Right atrium auricular region (tissue), 2 donors: ENCODE measurements at regions not wholly inside any gene's neighbourhood (a gene's known extent, or its start where the extent isn't known, plus 50 kb on each side); places are given as distances from the start of the nearest gene placed in this dataset.

Experiments
- DNase-seq: peaks from one replicate; pipeline ENCODE4 v3.0.0-alpha.2; 2019; ENCODE audit warnings: low spot score
- H3K27ac ChIP-seq, 2 donors: fragments of 200-600 bp; sonication (generic); 1 replicate in 1 of 2; 2 replicates in 1 of 2; pipeline ENCODE4 v1.5.1; 2016 to 2019
- H3K27me3 ChIP-seq, 2 donors: fragments of 200-600 bp; sonication (generic); one replicate each; pipeline versions ENCODE4 v1.5.1 to v1.6.0; 2017 to 2019
- H3K36me3 ChIP-seq: fragments of 200-600 bp; sonication (generic); one replicate; pipeline ENCODE4 v1.5.1; 2016
- H3K4me1 ChIP-seq, 2 donors: fragments of 200-600 bp; sonication (generic); one replicate each; pipeline versions ENCODE4 v1.5.1 to v1.6.0; 2017 to 2019
- H3K4me3 ChIP-seq, 2 donors: fragments of 200-600 bp; sonication (generic); 1 replicate in 1 of 2; 2 replicates in 1 of 2; pipeline ENCODE4 v1.5.1; 2017 to 2019; ENCODE audit warnings: mild to moderate bottlenecking in 1 of 2, moderate library complexity in 1 of 2
- H3K9me3 ChIP-seq, 2 donors: fragments of 200-600 bp; sonication (generic); one replicate each; pipeline ENCODE4 v1.5.1; 2019
- CTCF ChIP-seq, 2 donors: fragments of 200-600 bp; sonication (generic); IDR thresholded peaks; one replicate each; pipeline ENCODE4 v1.5.1; 2019; ENCODE audit warnings: antibody characterized with exemption in 2 of 2

GRCh38 chr15:69556344-69556743 is 103.7 kb downstream of the RPLP1 start:
- H3K27me3 ChIP-seq = no peaks in the 10 kb centered on the region
- no peak overlapping the region for H3K27ac ChIP-seq
- H3K4me1 ChIP-seq = no peaks in the 10 kb centered on the region
- H3K9me3 ChIP-seq = peaks cover 0 to 11% of the 10 kb centered on the region in 2 donors
- TF ChIP-seq CTCF (IDR thresholded peaks at IDR 0.05) = no peak
- H3K36me3 ChIP-seq = no peaks in the 10 kb centered on the region
- DNase-seq = no peak
- no peak overlapping the region for H3K4me3 ChIP-seq

GRCh38 chr15:69557020-69557706 is 104.5 kb downstream of the RPLP1 start:
- Histone ChIP-seq H3K36me3 (no peaks in the 10 kb centered on the region), H3K4me3 (no peak overlapping the region), H3K27ac (no peak overlapping the region), H3K9me3 (peaks cover 0 to 3% of the 10 kb centered on the region in 2 donors), H3K27me3 (no peaks in the 10 kb centered on the region), H3K4me1 (no peaks in the 10 kb centered on the region)
- TF ChIP-seq CTCF (IDR thresholded peaks at IDR 0.05) = no peak
- no peak for DNase-seq

GRCh38 chr15:69557707-69558409 is 105.2 kb downstream of the RPLP1 start:
- Histone ChIP-seq H3K9me3 (no peaks in the 10 kb centered on the region), H3K4me3 (no peak overlapping the region), H3K27ac (no peak overlapping the region), H3K36me3 (no peaks in the 10 kb centered on the region), H3K4me1 (no peaks in the 10 kb centered on the region), H3K27me3 (no peaks in the 10 kb centered on the region)
- DNase-seq = no peak
- no peak for TF ChIP-seq CTCF (IDR thresholded peaks at IDR 0.05)

- Histone ChIP-seq H3K4me3 (no peak overlapping the region), H3K36me3 (no peaks in the 10 kb centered on the region), H3K4me1 (no peaks in the 10 kb centered on the region), H3K27ac (no peak overlapping the region), H3K9me3 (no peaks in the 10 kb centered on the region), H3K27me3 (no peaks in the 10 kb centered on the region)
- DNase-seq = no peak
- no peak for TF ChIP-seq CTCF (IDR thresholded peaks at IDR 0.05)
Measured at GRCh38 chr15:69559440-69560190, 107.0 kb downstream of the RPLP1 start.

- Histone ChIP-seq H3K4me3 (no peak overlapping the region), H3K27me3 (no peaks in the 10 kb centered on the region), H3K9me3 (no peaks in the 10 kb centered on the region), H3K4me1 (no peaks in the 10 kb centered on the region), H3K36me3 (no peaks in the 10 kb centered on the region), H3K27ac (no peak overlapping the region)
- TF ChIP-seq CTCF (IDR thresholded peaks at IDR 0.05) = no peak
- DNase-seq = no peak
Measured at GRCh38 chr15:69561071-69561784, 108.6 kb downstream of the RPLP1 start.
